LNCAP (cell line): ENCODE measurements at regions not wholly inside any gene's neighbourhood (a gene's known extent, or its start where the extent isn't known, plus 50 kb on each side); places are given as distances from the start of the nearest gene placed in this dataset.

Experiments
- CTCF ChIP-seq: fragments of 450-650 bp; IDR thresholded peaks from 2 replicates; pipeline ENCODE4 v1.5.1; 2017; ENCODE audit warnings: mild to moderate bottlenecking

GRCh38 chr3:66761093-66761780, 236.9 kb upstream of the KBTBD8 start:
- no peak for TF ChIP-seq CTCF

GRCh38 chr3:66762916-66763693, 235.0 kb upstream of the KBTBD8 start:
- no peak for TF ChIP-seq CTCF

GRCh38 chr3:66778107-66778506, 220.0 kb upstream of the KBTBD8 start:
- TF ChIP-seq CTCF = no peak

- no peak for TF ChIP-seq CTCF
These were observed 219.3 kb upstream of the KBTBD8 start for GRCh38 chr3:66778777-66779176.

- no peak for TF ChIP-seq CTCF
These were observed 212.8 kb upstream of the KBTBD8 start for GRCh38 chr3:66785191-66785909.

GRCh38 chr3:66789580-66790237, 208.4 kb upstream of the KBTBD8 start:
- TF ChIP-seq CTCF = no peak

- no peak for TF ChIP-seq CTCF
These were observed 206.0 kb upstream of the KBTBD8 start for GRCh38 chr3:66792086-66792485.
